Ectodermal cell (in vitro differentiated cells): ENCODE measurements at regions not wholly inside any gene's neighbourhood (a gene's known extent, or its start where the extent isn't known, plus 50 kb on each side); places are given as distances from the start of the nearest gene placed in this dataset.

Experiments
- H3K27ac ChIP-seq: 2 replicates; pipeline ENCODE4 v1.7.0; 2013; ENCODE audit warnings: mild to moderate bottlenecking, low read depth, low read length; ENCODE audit not compliant: insufficient read depth, poor library complexity, severe bottlenecking
- H3K27me3 ChIP-seq: 2 replicates; pipeline ENCODE4 v1.7.0; 2013; ENCODE audit warnings: mild to moderate bottlenecking, low read length; ENCODE audit not compliant: insufficient read depth, control insufficient read depth, poor library complexity, severe bottlenecking
- H3K36me3 ChIP-seq: one replicate; pipeline ENCODE4 v1.7.0; 2013; ENCODE audit warnings: low read length; ENCODE audit not compliant: control insufficient read depth, insufficient read depth
- H3K4me1 ChIP-seq: one replicate; pipeline ENCODE4 v1.7.0; 2013; ENCODE audit warnings: low read length; ENCODE audit not compliant: control insufficient read depth, insufficient read depth
- H3K4me3 ChIP-seq: 2 replicates; pipeline ENCODE4 v1.7.0; 2013; ENCODE audit warnings: low read depth, low read length, control low read depth; ENCODE audit not compliant: insufficient read depth
- H3K9me3 ChIP-seq: 2 replicates; pipeline ENCODE4 v1.7.0; 2013; ENCODE audit warnings: mild to moderate bottlenecking, low read length, moderate library complexity; ENCODE audit not compliant: control insufficient read depth
- WGBS, 2 experiments: methylation state at CpG; one replicate each; pipeline ENCODE4 v1.1.7; 2013; ENCODE audit warnings: missing lambda C conversion rate in 2 of 2; 5-methylcytosine and 5-hydroxymethylcytosine counted together

DNA sequence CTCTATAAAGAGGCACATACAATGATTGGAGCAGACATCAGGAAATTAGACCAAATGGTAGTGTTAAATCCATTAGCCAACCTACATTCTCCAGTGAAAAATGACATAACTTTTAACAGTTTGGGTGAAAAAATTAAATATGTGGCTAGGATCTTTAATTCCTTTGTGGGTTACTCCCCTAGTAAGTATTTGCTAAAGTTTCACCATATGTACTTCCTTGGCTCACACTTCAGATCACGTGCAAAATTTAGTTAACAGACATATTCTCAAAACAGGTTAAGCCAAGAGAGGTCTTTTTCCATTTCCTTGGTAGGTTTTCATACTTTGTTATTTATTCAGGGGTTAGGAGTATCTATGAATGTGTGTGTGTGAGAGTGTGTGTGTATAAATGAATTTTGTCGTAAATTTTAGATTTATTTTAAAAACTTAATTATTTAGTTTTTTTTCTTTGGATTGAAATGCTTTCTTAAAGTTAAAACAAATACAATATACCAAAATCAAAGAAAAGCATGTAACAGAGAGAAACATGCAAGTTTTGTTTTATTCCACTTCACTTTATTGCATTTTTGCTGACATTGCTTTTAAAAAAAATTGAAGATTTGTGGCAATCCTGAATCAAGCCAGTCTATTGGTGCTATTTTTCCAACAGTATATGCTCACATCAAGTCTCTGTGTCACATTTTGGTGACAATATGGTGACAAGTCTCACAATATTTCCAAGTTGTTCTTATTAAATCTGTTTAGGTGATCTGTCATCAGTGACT, 258.7 kb downstream of the FLRT2 start:
- H3K4me1 ChIP-seq, result no peaks in the 10 kb centered on the region

DNA sequence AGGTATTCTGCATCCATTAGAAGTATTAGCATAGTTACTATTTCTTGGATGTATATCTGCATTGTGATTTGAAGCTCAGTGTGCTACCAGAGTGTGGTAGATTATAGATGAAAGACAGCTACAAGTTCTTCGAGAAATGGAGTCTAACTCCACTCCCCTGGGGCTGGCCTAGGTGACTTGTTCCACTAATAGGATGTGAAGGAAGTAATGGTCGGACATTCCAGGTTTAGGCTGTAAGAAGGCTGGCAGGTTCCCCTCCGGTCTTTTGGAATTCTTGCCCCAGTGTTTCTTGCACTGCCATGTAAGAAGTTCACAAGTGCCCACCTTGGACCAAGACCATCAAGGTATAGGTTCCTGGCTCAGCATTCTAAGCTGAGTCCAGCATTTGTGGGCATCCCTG, 236.4 kb downstream of the FLRT2 start:
- Histone ChIP-seq H3K9me3 (no peaks in the 10 kb centered on the region), H3K27ac (no peak overlapping the region), H3K4me3 (no peak overlapping the region), H3K4me1 (peaks cover 12% of the 10 kb centered on the region), H3K36me3 (no peaks in the 10 kb centered on the region), H3K27me3 (peaks cover 30% of the 10 kb centered on the region)
- whole genome bisulfite sequencing, 2 experiments, result 94 to 97% methylated on average over 3 of the region's 3 CpGs

More for the DNA sequence above, 258.7 kb downstream of the FLRT2 start:
- Histone ChIP-seq H3K9me3 (no peaks in the 10 kb centered on the region), H3K27ac (no peak overlapping the region), H3K27me3 (no peaks in the 10 kb centered on the region), H3K4me3 (no peak overlapping the region), H3K36me3 (no peaks in the 10 kb centered on the region)
- 93 to 100% methylated on average over 1 of the region's 2 CpGs for WGBS, 2 experiments

DNA sequence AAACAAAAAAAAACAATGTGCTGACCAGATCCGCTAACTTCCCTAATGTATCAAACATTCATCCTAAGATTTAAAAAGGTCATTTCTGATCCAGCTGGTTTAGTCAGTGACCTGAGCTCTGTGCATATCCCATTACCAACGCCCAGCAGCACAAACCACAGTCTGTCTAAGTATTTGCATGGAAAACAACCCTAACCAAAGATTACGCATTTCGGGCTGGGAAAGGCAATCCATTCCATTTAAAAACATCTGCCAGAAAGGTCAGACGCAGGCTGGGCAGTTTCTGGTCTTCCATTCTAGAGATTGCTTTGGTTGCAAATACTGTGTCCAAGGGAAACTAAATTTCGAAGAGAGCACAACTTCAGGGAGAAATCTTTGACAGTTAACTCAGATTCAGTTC, 234.9 kb downstream of the FLRT2 start:
- peaks cover 15% of the 10 kb centered on the region for H3K4me1 ChIP-seq
- H3K27ac ChIP-seq, result no peak overlapping the region
- peaks cover 44% of the 10 kb centered on the region for H3K27me3 ChIP-seq
- H3K36me3 ChIP-seq, result no peaks in the 10 kb centered on the region
- H3K9me3 ChIP-seq, result no peaks in the 10 kb centered on the region
- 91 to 96% methylated on average over 6 of the region's 6 CpGs for WGBS, 2 experiments
- no peak overlapping the region for H3K4me3 ChIP-seq

DNA sequence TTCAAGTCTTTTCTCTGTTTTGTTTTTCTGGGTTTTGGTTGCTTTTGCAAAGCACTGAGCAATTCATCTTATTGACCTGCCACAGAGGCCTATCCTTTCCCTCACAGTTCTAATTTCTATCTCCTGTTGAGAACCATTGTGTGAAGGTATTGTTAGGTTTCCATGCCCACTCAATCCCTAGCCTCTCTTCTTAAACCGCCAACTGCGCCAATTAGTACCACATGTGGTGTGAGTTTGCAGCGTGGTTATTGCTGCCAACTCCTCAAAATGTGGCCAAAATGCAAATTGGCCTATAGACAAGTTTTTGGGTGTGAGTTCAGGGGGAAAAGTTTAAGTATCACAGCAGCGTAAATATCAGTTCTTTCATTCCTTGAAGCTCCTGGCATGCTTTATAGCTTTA, 232.6 kb downstream of the FLRT2 start:
- peaks cover 15% of the 10 kb centered on the region for H3K4me1 ChIP-seq
- H3K9me3 ChIP-seq, result no peaks in the 10 kb centered on the region
- no peaks in the 10 kb centered on the region for H3K36me3 ChIP-seq
- H3K4me3 ChIP-seq, result no peak overlapping the region
- H3K27ac ChIP-seq, result no peak overlapping the region
- 42 to 54% methylated on average over 4 of the region's 4 CpGs for WGBS, 2 experiments
- peaks cover 53% of the 10 kb centered on the region for H3K27me3 ChIP-seq

DNA sequence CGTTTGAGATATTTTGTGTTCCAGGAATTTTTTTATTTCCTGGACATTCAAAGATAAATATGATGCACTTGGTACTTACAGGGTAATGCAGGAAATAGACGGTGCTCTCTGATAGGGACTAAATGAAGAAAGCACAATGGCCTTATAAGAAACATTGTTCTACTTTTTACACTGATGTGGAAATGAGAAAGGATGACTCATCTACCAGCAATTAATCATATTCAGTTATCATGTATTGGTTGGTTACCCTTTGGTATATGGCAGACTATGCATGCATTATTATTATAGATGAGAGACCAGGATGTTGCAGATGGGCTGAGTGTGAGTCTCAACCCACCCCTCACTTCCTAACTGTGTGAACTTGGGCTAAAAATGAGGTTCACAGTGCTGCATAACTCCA, 222.2 kb downstream of the FLRT2 start:
- Histone ChIP-seq H3K27me3 (no peaks in the 10 kb centered on the region), H3K27ac (no peak overlapping the region), H3K4me1 (no peaks in the 10 kb centered on the region), H3K36me3 (no peaks in the 10 kb centered on the region), H3K4me3 (no peak overlapping the region), H3K9me3 (no peaks in the 10 kb centered on the region)
- WGBS, 2 experiments, result 100% methylated on average over 2 of the region's 2 CpGs; no CpG with 5 or more reads in 1 of the 2 experiments

DNA sequence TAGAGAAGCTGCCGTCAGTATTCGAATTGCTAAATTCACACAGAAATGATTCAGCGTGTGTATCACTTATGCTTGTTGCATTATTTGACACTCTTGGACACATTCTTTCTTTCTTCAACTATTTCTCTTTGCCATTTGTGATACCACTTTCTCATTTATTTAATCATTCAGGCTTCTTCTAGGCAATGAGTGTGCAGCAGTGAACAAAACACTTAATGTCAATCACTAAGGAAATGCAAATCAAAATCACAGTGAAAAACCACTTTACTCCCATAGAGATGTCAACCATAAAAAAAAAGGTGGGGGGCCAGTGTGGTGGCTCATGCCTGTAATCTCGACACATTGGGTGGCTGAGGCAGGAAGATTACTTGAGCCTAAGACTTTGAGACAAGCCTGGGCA, 214.6 kb downstream of the FLRT2 start:
- no peaks in the 10 kb centered on the region for H3K27me3 ChIP-seq
- no peaks in the 10 kb centered on the region for H3K4me1 ChIP-seq
- 90 to 92% methylated on average over 4 of the region's 4 CpGs for WGBS, 2 experiments
- no peaks in the 10 kb centered on the region for H3K36me3 ChIP-seq
- H3K4me3 ChIP-seq, result no peak overlapping the region
- H3K9me3 ChIP-seq, result no peaks in the 10 kb centered on the region
- no peak overlapping the region for H3K27ac ChIP-seq

DNA sequence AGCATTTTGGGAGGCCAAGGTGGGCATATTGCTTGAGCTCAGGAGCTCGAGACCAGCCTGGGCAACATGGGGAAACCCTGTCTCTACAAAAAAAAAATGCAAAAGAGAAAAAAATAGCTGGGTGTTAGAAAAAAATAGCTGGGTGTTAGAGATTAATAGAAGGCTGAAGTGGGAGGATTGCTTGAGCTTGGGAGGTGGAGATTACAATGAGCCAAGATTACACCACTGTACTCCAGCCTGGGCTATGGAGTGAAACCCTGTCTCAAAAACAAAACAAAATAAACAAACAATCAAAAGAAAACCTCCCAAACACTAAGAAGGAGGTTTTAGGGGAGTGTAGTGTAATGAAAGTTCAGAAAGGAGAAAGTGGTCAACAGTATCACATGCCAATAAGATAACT, 202.1 kb downstream of the FLRT2 start:
- Histone ChIP-seq H3K4me1 (no peaks in the 10 kb centered on the region), H3K4me3 (no peak overlapping the region), H3K27ac (no peak overlapping the region), H3K9me3 (no peaks in the 10 kb centered on the region), H3K36me3 (no peaks in the 10 kb centered on the region), H3K27me3 (no peaks in the 10 kb centered on the region)
- 82 to 83% methylated on average over 1 of the region's 1 CpG for WGBS, 2 experiments

DNA sequence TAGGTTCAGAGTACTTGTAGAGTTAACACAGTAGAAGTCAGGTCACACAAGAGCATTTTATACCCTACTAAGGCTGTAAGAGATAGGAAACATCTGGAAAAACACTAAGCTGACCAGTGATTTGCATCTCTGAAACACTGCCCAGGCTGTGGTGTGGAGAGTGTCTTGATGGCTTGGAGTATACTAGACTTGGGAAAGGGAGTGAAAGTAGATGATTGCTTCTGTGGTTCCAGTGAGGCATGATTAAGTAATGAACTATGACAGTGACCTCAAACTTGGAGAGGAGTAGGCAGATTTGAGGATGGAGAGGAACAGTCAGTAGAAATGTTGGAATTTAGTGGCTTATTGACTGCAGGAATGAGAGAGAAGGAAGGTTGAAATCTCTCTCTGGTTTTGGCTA, 201.2 kb downstream of the FLRT2 start:
- no peak overlapping the region for H3K4me3 ChIP-seq
- no peaks in the 10 kb centered on the region for H3K27me3 ChIP-seq
- H3K9me3 ChIP-seq, result no peaks in the 10 kb centered on the region
- H3K36me3 ChIP-seq, result no peaks in the 10 kb centered on the region
- H3K27ac ChIP-seq, result no peak overlapping the region
- H3K4me1 ChIP-seq, result no peaks in the 10 kb centered on the region

DNA sequence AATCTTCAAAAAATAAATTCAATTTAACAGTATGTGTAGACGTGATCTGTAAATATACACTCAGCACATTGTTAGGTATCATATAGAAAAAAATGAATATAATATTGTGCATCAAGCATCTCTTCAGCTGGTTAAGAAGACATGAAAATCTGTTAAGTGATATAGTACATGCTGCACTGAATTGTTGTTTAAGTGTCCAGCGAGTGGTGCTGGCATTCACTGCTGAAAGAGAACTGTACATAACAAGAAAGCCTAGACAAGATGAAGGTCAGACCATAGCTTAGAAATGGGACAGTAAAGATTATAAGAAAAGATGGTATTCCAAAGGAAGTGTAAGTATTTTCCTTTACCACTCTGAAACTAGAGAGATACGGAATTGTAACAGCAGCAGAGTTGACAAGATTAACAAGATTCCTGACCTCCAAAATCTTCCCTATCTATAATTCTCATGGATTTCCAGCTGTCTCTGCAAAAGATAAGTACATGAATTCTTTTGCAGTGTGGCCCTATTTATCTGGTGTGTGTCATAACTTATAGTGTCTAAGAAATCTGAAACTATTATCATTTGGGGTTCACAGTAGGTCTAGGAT, 198.6 kb downstream of the FLRT2 start:
- Histone ChIP-seq H3K4me3 (no peak overlapping the region), H3K27ac (no peak overlapping the region), H3K9me3 (no peaks in the 10 kb centered on the region), H3K4me1 (no peaks in the 10 kb centered on the region), H3K27me3 (no peaks in the 10 kb centered on the region), H3K36me3 (no peaks in the 10 kb centered on the region)
- WGBS, 2 experiments, result 64 to 90% methylated on average over 1 to 3 of the region's 3 CpGs

DNA sequence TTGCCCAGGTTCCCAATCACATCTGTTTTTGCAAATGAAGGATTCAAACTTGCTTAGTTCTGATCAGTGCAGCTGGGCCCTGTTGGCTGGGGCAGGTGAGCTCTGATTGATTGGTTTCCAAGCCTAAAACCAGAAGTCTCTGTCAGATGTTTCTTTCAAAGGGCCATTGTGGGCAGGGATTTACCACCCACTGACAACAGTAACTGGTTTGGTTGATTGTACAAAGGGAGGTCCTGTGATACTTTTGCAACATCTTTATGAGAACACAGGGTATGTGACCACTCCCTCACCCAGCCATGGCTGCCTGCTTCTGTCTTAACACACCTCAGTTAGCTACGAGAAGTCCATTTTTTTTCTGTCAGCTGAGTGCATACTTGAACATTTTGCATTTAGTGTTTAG, 184.1 kb downstream of the FLRT2 start:
- H3K27me3 ChIP-seq, result no peaks in the 10 kb centered on the region
- H3K36me3 ChIP-seq, result no peaks in the 10 kb centered on the region
- 78 to 88% methylated on average over 1 of the region's 1 CpG for WGBS, 2 experiments
- no peak overlapping the region for H3K27ac ChIP-seq
- H3K4me1 ChIP-seq, result no peaks in the 10 kb centered on the region
- no peak overlapping the region for H3K4me3 ChIP-seq
- H3K9me3 ChIP-seq, result no peaks in the 10 kb centered on the region
